Motor neuron (in vitro differentiated cells): ENCODE measurements at regions not wholly inside any gene's neighbourhood (a gene's known extent, or its start where the extent isn't known, plus 50 kb on each side); places are given as distances from the start of the nearest gene placed in this dataset.
"Not testable (repeated sequence)": the region's sequence is repeated elsewhere in the genome, so short reads cannot be mapped to it uniquely, and the experiment has no call there.

ENCODE experiments used
- ATAC-seq, 8 experiments: fragments of 200-7000 bp; cut with Tn5 transposase; replicated peaks in 6 of 8; 2 replicates each; pipeline ENCODE4 v1.8.0; 2021; ENCODE audit warnings: mild to moderate bottlenecking in 8 of 8, moderate library complexity in 8 of 8
- H3K27ac ChIP-seq, 2 donors: fragments of 250-450 bp; sonication (Bioruptor Pico); 2 replicates each; pipeline ENCODE4 v1.9.0; 2021; ENCODE audit warnings: antibody characterized with exemption in 2 of 2, mild to moderate bottlenecking in 2 of 2, moderate library complexity in 1 of 2
- H3K4me1 ChIP-seq, 2 donors: fragments of 250-450 bp; sonication (Bioruptor Pico); replicated peaks in 1 of 2; 2 replicates each; pipeline ENCODE4 v1.6.1; 2021; ENCODE audit warnings: antibody characterized with exemption in 2 of 2, mild to moderate bottlenecking in 2 of 2, moderate library complexity in 1 of 2
- H3K4me3 ChIP-seq, 5 donors: fragments of 250-450 bp; sonication (Bioruptor Pico); 2 replicates each; pipeline ENCODE4 v1.9.0; 2021; ENCODE audit warnings: antibody characterized with exemption in 5 of 5, mild to moderate bottlenecking in 5 of 5, moderate library complexity in 4 of 5
- WGBS, 10 experiments: fragments of 450-650 bp; shearing (Covaris generic); methylation state at CpG; one replicate each; pipeline ENCODE4 v1.0.0; 2022; 5-methylcytosine and 5-hydroxymethylcytosine counted together
- in situ Hi-C, 9 experiments: fragments of 400-800 bp; cut with MboI; loops; one replicate each; pipeline ENCODE4 v1.15.0; 2021; ENCODE audit warnings: low sequenced_read_pairs in 9 of 9, low pct_unique_long_range_greater_than_20kb in 2 of 9; ENCODE audit not compliant: unreplicated experiment in 9 of 9

DNA sequence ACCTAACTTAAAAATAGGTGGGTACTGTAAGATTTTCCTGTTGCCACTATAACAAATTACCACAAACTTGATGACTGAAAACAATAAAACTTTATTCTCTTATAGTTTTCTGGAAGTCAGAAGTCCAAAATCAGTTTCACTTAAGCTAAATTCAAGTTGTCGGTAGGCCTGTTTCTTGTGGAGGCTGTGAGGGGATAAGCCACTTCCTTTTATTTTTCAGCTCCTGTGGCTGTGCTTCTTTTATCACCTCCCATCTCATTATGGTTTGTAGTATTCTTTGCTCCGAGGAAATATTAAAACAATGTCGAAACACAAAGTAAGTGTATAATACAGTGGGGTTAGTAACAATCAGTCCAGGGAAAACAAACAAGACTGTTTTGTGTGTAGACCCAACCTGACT, 610.5 kb upstream of the TECRL start:
- H3K27ac ChIP-seq, result no peak overlapping the region
- peaks cover 7 to 14% of the 10 kb centered on the region in 2 donors for H3K4me1 ChIP-seq
- ATAC-seq, result no peak
- in situ Hi-C loops, result no loop called here
- H3K4me3 ChIP-seq, result no peak overlapping the region
- 0 to 82% (median 60%) methylated on average over 1 to 3 of the region's 3 CpGs; no CpG with 5 or more reads in 1 of the 10 experiments for WGBS, 10 experiments

DNA sequence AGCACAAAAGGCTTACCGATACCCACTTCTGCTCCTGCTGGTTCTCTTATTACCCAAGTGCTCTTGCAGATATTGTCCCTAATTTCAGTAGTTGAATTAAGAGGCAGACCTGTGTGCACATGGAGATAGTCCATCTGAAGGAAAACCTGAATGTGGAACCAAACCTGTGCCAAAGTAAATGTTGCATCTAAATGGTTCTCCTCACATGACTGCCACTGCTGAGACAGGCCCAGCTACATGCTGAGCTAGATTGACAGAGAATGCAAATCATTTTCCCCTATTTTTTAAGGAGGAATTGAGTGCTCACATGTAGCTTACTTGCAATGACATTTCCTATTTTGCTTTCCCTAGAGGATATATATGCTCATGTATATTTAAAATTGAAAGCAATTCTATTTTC, 609.1 kb upstream of the TECRL start:
- Histone ChIP-seq H3K4me3 (no peak overlapping the region), H3K27ac (no peak overlapping the region), H3K4me1 (peaks cover 3% of the 10 kb centered on the region in 2 donors)
- ATAC-seq, result no peak
- WGBS, 10 experiments, result 0 to 100% (median 88%) methylated on average over 1 of the region's 1 CpG; no CpG with 5 or more reads in 2 of the 10 experiments
- in situ Hi-C loops, result no loop called here

DNA sequence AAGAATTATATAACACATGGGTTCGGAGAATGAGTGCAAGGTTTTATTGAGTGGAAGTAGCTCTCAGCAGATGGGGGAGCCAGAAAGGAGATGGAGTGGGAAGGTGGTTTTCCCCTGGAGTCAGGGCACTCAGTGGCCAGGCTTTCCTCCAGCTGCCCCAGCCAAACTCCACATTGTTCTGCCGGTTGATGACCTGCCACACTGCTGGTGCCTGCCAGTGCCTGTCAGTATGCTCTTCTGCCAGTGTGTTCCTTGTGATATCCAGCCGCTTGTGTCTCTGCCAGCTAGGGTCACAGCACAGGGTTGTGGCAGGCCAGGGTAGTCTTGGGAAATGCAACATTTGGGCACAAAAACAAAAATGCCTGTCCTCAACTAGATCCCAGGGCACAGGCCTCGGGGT, 604.8 kb upstream of the TECRL start:
- no peak overlapping the region for H3K27ac ChIP-seq
- WGBS, 10 experiments, result 0 to 100% (median 75%) methylated on average over 1 to 4 of the region's 4 CpGs; no CpG with 5 or more reads in 6 of the 10 experiments
- ATAC-seq, result no peak
- in situ Hi-C loops, result no loop called here
- H3K4me3 ChIP-seq, result no peak overlapping the region
- H3K4me1 ChIP-seq, result no peaks in the 10 kb centered on the region

DNA sequence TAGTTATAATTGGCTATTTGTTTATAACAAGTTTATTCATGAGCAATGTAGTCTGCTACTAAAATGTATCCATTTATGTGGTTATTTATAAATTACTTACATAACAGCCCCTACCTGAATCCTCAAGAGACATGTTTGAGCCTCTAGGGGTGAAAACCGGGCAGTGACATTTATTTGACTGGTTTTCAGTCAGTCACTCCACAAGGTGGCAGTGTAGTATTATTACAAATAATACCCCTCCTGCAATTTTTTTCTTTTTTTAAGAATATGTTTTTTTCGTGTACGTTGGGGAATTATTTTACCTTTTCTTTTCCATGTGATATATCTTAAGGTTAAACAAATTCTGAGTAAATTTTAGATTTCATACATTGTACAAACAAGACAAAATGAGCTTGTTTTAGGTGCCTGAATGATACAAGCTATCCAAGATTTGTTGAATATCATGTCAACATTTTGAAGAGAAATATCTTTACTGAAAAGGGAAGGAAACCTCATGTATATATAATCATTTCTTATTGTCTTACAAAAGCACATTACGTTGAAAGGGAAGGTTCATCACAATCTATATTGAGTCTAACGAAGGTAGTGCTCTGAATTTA, 598.7 kb upstream of the TECRL start:
- ATAC-seq, result no peak
- Histone ChIP-seq H3K27ac (no peak overlapping the region), H3K4me1 (no peaks in the 10 kb centered on the region), H3K4me3 (no peak overlapping the region)
- in situ Hi-C loops, result no loop called here
- 11 to 73% (median 44%) methylated on average over 4 to 5 of the region's 5 CpGs for WGBS, 10 experiments

DNA sequence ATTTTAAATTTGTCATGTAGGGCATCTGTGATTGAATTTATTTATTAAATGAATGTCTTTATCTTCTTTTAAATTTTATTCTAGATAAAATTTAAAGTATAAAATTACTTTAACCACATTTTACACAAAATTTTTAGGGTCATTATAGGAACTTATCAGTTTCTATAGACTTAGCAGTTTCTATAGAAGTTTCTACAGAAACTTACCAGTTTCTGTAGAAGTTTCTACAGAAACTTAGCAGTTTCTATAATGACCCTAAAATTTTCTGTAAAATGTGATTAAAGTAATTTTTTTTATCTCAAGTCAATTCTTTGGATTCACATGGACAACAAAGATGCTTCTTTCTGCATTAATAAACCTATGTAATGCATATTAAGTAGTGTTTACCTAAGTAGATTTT, 565.9 kb upstream of the TECRL start:
- Histone ChIP-seq H3K4me3 (no peak overlapping the region), H3K27ac (no peak overlapping the region), H3K4me1 (no peaks in the 10 kb centered on the region)
- ATAC-seq, result no peak
- in situ Hi-C loops, result no loop called here

DNA sequence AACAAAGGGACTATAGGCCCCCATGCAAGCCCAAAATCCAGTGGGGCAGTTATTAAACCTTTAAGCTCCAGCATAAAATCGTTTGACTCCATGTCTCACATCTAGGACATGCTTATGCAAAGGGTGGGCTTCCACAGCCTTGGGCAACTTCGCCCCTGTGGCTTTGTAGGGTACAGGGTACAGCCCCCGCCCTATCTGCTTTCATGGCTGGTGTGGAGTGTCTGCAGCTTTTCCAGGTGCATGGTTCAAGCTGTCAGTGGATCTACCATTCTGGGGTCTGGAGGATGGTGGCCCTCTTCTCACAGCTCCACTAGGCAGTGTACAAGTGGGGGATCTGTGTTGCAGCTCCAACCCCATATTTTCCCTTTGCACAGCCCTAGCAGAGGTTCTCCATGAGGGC, 559.8 kb upstream of the TECRL start:
- H3K27ac ChIP-seq, result no peak overlapping the region
- H3K4me1 ChIP-seq, result no peaks in the 10 kb centered on the region
- 0 to 100% (median 74%) methylated on average over 1 to 3 of the region's 3 CpGs; no CpG with 5 or more reads in 5 of the 10 experiments for WGBS, 10 experiments
- ATAC-seq, result no peak
- H3K4me3 ChIP-seq, result no peak overlapping the region
- in situ Hi-C loops, result no loop called here

DNA sequence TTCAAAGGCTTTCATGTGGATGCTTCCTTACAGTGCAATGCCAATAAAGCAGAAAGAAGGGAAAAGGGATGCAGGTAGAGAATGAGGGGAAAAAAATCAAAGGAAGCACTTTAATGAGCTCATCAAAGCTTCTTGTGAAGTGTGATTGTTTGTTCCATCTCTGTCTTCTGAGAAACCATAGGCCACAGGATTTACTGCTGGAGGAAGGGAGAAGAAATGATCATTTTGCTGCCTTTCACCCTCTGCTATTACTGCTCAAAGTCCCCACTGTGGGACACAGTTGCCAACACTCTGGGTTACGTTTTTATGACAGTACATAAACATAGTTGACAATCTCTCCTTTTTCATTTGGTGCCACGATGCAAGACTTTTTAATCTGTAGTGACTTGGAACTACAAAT, 558.0 kb upstream of the TECRL start:
- ATAC-seq, result no peak
- Histone ChIP-seq H3K27ac (no peak overlapping the region), H3K4me1 (no peaks in the 10 kb centered on the region), H3K4me3 (no peak overlapping the region)
- 0 to 90% (median 48%) methylated on average over 1 to 2 of the region's 2 CpGs for WGBS, 10 experiments
- in situ Hi-C loops, result no loop called here

DNA sequence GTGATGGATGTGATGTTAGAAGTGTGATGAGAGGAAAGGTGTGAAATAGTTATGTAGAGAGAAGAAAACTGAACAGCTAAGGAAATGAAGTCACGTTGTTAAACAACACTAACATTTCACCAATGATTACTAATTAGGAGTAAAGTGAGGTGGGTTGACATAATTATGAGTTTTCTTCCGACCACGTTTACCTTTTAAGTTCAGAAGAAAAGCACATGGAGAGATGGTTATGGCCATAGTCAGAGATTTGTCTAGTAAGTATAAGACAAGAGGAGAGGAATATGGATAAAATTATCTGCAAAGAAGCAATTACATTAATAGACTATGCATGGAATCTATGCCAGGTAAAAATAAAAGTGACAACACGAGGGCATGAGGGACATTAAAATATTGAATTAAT, 551.3 kb upstream of the TECRL start:
- H3K27ac ChIP-seq, result no peak overlapping the region
- WGBS, 10 experiments, result 0 to 80% (median 61%) methylated on average over 2 to 4 of the region's 4 CpGs; no CpG with 5 or more reads in 1 of the 10 experiments
- H3K4me1 ChIP-seq, result no peaks in the 10 kb centered on the region
- ATAC-seq, result no peak
- no peak overlapping the region for H3K4me3 ChIP-seq
- in situ Hi-C loops, result no loop called here

DNA sequence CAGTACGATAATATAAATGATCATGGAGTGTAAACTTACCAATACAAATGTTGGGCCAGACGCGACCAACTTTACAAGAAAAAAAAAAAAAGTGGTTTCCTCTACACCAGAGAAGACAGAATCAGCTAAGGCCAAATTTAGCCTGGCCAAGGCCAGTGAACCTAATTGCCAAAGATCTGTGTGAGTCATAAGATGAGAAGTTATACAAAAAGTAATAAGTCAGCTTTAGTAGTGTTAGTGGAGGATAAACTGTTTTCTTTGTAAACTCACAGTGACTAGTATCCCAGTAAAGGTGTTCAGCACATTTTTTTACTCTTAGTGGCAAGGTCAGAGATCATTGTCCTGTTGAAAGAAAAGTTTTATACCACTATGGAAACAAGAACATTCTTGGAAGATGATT, 531.4 kb upstream of the TECRL start:
- no peak for ATAC-seq
- in situ Hi-C loops, result no loop called here
- 0 to 100% (median 73%) methylated on average over 2 to 3 of the region's 3 CpGs; no CpG with 5 or more reads in 1 of the 10 experiments for WGBS, 10 experiments

DNA sequence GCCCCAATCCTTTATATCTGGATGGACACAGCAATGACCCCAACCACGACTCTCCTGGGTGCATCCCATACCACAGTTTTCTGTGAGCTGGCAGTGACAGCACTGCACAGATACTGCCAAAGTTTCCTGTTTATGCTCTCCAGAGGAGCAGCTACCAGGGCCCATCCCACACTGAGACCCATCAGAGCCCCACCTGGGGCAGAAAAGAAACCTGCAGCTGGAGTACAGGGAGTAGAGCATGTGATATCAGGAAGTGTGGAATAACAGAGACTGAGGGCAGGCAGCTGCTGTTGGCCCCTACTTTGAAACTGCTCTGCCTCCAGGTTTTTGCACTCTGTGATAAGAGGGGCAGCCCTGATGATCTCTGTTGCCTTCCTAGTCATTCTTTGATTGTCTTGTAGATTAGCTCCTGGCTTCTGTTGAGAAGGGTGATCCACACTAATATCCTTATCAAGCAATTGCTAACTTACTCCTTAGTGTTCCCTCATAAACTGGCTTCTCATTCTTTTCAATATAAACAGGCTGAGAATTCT, 526.3 kb upstream of the TECRL start:
- Histone ChIP-seq H3K4me1 (no peaks in the 10 kb centered on the region), H3K4me3 (no peak overlapping the region), H3K27ac (no peak overlapping the region)
- WGBS, 10 experiments, result 0 to 83% (median 80%) methylated on average over 1 of the region's 1 CpG; no CpG with 5 or more reads in 5 of the 10 experiments
- ATAC-seq, result no peak
- in situ Hi-C loops, result no loop called here

More for the DNA sequence above, 531.4 kb upstream of the TECRL start:
- no peak overlapping the region for H3K27ac ChIP-seq
- H3K4me3 ChIP-seq, result no peak overlapping the region
- no peaks in the 10 kb centered on the region for H3K4me1 ChIP-seq

DNA sequence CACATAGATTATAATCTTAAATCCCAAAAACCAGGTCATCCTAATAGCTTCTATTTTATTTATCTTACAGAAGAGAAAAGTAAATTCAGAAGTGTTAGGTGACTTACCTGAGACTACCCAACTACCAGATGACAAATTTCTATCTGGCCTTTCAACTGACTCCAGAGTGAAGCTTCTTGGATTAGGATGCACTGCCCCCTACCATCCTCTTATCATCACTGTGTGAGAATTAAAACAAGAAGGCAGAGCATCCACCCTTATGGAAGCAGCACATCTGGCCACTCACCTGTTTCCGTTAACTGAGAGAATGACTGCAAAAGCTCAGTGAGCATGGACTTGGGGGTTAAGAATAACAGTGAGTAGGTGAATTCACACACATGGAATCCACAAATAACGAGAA, 502.6 kb upstream of the TECRL start:
- 0 to 92% (median 58%) methylated on average over 1 to 2 of the region's 2 CpGs; no CpG with 5 or more reads in 2 of the 10 experiments for WGBS, 10 experiments
- no peak for ATAC-seq
- H3K4me3 ChIP-seq, result no peak overlapping the region

DNA sequence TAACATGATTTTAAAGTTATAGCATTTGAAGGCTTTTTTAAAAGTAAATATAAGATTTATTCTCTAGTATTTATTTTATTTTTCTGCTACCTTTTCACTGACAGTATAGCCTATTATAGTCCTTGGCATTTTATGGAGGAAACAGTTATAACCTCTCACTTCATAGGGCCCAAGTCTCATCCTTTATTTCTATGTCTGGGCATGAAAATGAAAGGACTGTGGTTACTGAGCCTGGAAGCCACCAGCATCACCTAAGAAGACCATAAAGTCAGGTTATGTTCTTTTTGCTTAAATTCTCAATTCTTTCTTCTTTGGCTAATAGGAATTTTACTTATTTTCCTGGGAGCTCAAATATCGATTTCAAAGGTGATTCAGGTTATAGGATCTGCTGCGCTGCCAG, 494.7 kb upstream of the TECRL start:
- WGBS, 10 experiments, result 6 to 100% (median 47%) methylated on average over 1 to 2 of the region's 2 CpGs; no CpG with 5 or more reads in 2 of the 10 experiments
- Histone ChIP-seq H3K27ac (no peak overlapping the region), H3K4me3 (no peak overlapping the region), H3K4me1 (peaks cover 0 to 10% of the 10 kb centered on the region in 2 donors)
- no peak for ATAC-seq
- in situ Hi-C loops, result no loop called here

More for the DNA sequence above, 502.6 kb upstream of the TECRL start:
- no peaks in the 10 kb centered on the region for H3K4me1 ChIP-seq
- H3K27ac ChIP-seq, result no peak overlapping the region
- in situ Hi-C loops, result no loop called here

DNA sequence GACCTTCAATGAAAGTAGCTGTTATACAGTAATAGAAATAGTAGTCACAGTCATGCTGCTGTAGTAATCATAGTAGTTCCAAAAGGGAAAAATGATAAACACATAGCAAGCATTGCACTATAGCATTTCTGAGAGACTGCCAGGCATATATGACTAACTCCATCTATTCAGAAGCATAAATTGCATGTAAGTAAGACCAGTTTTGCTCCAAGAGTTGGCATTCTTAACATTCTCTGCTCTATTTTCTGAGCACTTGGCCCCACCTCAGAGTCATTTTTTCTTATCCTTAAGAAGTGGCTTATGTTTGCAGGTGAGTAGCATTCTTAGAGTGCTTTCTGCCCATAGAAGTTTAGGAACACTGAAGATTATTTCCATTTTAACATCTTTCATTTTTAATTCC, 490.3 kb upstream of the TECRL start:
- Histone ChIP-seq H3K4me3 (no peak overlapping the region), H3K4me1 (peaks cover 0 to 11% of the 10 kb centered on the region in 2 donors), H3K27ac (no peak overlapping the region)
- in situ Hi-C loops, result no loop called here
- ATAC-seq, result no peak

DNA sequence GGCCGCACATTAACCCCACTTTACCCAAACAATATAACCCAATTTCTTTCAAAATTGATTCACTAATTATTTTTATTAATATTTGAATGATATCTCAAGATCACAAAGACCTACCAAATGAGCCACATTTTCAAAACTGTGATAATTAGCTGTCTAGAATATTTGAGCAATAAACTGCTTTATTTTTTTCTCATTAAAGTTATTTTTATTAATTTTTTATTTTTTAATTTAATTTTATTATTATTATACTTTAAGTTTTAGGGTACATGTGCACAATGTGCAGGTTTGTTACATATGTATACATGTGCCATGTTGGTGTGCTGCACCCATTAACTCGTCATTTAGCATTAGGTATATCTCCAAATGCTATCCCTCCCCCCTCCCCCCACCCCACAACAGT, 489.8 kb upstream of the TECRL start:
- ATAC-seq, in situ Hi-C loops, H3K4me3 ChIP-seq, H3K27ac ChIP-seq: not testable (repeated sequence)
- WGBS, 10 experiments, result 0 to 100% (median 92%) methylated on average over 1 of the region's 2 CpGs; no CpG with 5 or more reads in 3 of the 10 experiments
- H3K4me1 ChIP-seq, result peaks cover 0 to 12% of the 10 kb centered on the region in 2 donors
